ENCODE measurements at regions not wholly inside any gene's neighbourhood (a gene's known extent, or its start where the extent isn't known, plus 50 kb on each side); places are given as distances from the start of the nearest gene placed in this dataset.

DNA sequence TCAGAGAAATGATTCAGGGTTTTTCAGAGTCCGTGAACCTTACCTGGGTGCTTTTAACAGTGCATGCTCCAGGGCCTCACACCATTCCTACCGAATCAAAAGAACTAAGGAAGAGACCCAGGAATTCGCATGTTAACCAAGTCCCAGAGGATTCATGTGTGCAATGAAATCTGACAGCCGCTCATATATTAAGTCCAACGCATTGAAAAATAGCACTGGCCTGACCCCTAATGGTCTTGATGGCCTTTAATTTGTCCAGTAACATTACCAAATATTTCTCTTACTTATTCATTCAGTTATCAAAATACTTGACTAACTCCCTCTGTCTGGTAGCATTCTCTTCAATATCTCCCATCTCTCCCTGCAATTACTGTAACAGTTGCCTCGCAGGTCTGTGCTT lies 55.0 kb upstream of the MARCHF11 start:
- TF ChIP-seq EZH2 (IDR thresholded peaks at IDR 0.05; ENCODE audit: borderline replicate concordance, low read length), result no peak
- TF ChIP-seq, protein P1, sequence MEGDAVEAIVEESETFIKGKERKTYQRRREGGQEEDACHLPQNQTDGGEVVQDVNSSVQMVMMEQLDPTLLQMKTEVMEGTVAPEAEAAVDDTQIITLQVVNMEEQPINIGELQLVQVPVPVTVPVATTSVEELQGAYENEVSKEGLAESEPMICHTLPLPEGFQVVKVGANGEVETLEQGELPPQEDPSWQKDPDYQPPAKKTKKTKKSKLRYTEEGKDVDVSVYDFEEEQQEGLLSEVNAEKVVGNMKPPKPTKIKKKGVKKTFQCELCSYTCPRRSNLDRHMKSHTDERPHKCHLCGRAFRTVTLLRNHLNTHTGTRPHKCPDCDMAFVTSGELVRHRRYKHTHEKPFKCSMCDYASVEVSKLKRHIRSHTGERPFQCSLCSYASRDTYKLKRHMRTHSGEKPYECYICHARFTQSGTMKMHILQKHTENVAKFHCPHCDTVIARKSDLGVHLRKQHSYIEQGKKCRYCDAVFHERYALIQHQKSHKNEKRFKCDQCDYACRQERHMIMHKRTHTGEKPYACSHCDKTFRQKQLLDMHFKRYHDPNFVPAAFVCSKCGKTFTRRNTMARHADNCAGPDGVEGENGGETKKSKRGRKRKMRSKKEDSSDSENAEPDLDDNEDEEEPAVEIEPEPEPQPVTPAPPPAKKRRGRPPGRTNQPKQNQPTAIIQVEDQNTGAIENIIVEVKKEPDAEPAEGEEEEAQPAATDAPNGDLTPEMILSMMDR (conservative IDR thresholded peaks at IDR 0.05 in 1 of 2, IDR thresholded peaks at IDR 0.05 in 1 of 2; ENCODE audit: extremely low read depth in 1 of 2, insufficient read depth in 1 of 2, low read depth in 1 of 2, low read length in 2 of 2), result no peak

All from mammary epithelial cell (primary cell).